WTC11 (cell line): ENCODE measurements at regions not wholly inside any gene's neighbourhood (a gene's known extent, or its start where the extent isn't known, plus 50 kb on each side); places are given as distances from the start of the nearest gene placed in this dataset.

Source experiments
- ATAC-seq: fragments of 200-7000 bp; cut with Tn5 transposase; 2 replicates; pipeline ENCODE4 v1.10.0; 2021; ENCODE audit warnings: mild to moderate bottlenecking, moderate library complexity
- CTCF ChIA-PET: fragments of 300-600 bp; sonication (Branson Sonifier 250); formaldehyde crosslinking; loops from one replicate; lab custom pipeline; 2021; ENCODE audit warnings: antibody characterized with exemption; lab: Charles Lee
- POLR2A ChIA-PET: fragments of 350-600 bp; sonication (Branson Sonifier 250); formaldehyde crosslinking; loops from one replicate; lab custom pipeline; 2021; ENCODE audit warnings: antibody characterized with exemption; lab: Charles Lee
- DNase-seq: peaks from one replicate; pipeline ENCODE4 v3.0.0; 2021; ENCODE audit warnings: low spot score
- H3K27ac Mint-ChIP-seq: 2 replicates; pipeline ENCODE4 v1.8.0; 2021; ENCODE audit warnings: mixed read lengths
- H3K27me3 Mint-ChIP-seq: 2 replicates; pipeline ENCODE4 v1.8.0; 2021; ENCODE audit warnings: low read depth, mild to moderate bottlenecking, moderate library complexity, mixed read lengths
- H3K36me3 Mint-ChIP-seq: 2 replicates; pipeline ENCODE4 v1.8.0; 2021; ENCODE audit warnings: mixed read lengths
- H3K4me1 Mint-ChIP-seq: 2 replicates; pipeline ENCODE4 v1.8.0; 2022; ENCODE audit warnings: mixed read lengths
- H3K4me3 Mint-ChIP-seq: 2 replicates; pipeline ENCODE4 v1.8.0; 2021; ENCODE audit warnings: mild to moderate bottlenecking, moderate library complexity, mixed read lengths
- H3K9me3 Mint-ChIP-seq: 2 replicates; pipeline ENCODE4 v1.8.0; 2021; ENCODE audit warnings: mixed read lengths
- ELF4 ChIP-seq: sonication (generic); formaldehyde crosslinking; IDR thresholded peaks from 2 replicates; pipeline ENCODE4 v1.8.1; 2022; ENCODE audit warnings: low read depth, mild to moderate bottlenecking, moderate library complexity, missing genetic modification reagents
- ESRRA ChIP-seq: sonication (generic); formaldehyde crosslinking; IDR thresholded peaks from 2 replicates; pipeline ENCODE4 v1.8.1; 2022; ENCODE audit warnings: mild to moderate bottlenecking, missing genetic modification reagents, borderline replicate concordance
- ETV6 ChIP-seq: sonication (generic); formaldehyde crosslinking; IDR thresholded peaks from 2 replicates; pipeline ENCODE4 v1.8.1; 2022; ENCODE audit warnings: mild to moderate bottlenecking, missing genetic modification reagents
- FOXK1 ChIP-seq: sonication (generic); formaldehyde crosslinking; IDR thresholded peaks from 2 replicates; pipeline ENCODE4 v1.8.0; 2022; ENCODE audit warnings: mild to moderate bottlenecking, moderate library complexity, missing genetic modification reagents
- JAZF1 ChIP-seq: fragments of 250-450 bp; sonication (Bioruptor Pico); IDR thresholded peaks from 2 replicates; pipeline ENCODE4 v1.9.0; 2021; ENCODE audit warnings: moderate library complexity, mild to moderate bottlenecking, inconsistent platforms
- NFATC4 ChIP-seq: fragments of 250-450 bp; sonication (Bioruptor Pico); IDR thresholded peaks from 2 replicates; pipeline ENCODE4 v1.9.0; 2021; ENCODE audit warnings: mild to moderate bottlenecking
- NFE2L1 ChIP-seq: sonication (generic); formaldehyde crosslinking; IDR thresholded peaks from 2 replicates; pipeline ENCODE4 v1.8.1; 2023; ENCODE audit warnings: missing genetic modification reagents
- NR2C2 ChIP-seq: sonication (generic); formaldehyde crosslinking; IDR thresholded peaks from 2 replicates; pipeline ENCODE4 v1.8.0; 2022; ENCODE audit warnings: mild to moderate bottlenecking, missing genetic modification reagents
- NR3C1 ChIP-seq: sonication (generic); formaldehyde crosslinking; conservative IDR thresholded peaks from 2 replicates; pipeline ENCODE4 v1.8.1; 2023; ENCODE audit warnings: low read depth, mild to moderate bottlenecking, missing genetic modification reagents
- OVOL2 ChIP-seq: fragments of 250-450 bp; sonication (Bioruptor Pico); IDR thresholded peaks from 2 replicates; pipeline ENCODE4 v1.9.0; 2021; ENCODE audit warnings: mild to moderate bottlenecking, borderline replicate concordance
- PRRX2 ChIP-seq: fragments of 250-450 bp; sonication (Bioruptor Pico); IDR thresholded peaks from 2 replicates; pipeline ENCODE4 v1.8.0; 2021; ENCODE audit warnings: mild to moderate bottlenecking
- SMAD4 ChIP-seq: sonication (generic); formaldehyde crosslinking; IDR thresholded peaks from 2 replicates; pipeline ENCODE4 v1.8.0; 2022; ENCODE audit warnings: mild to moderate bottlenecking, missing genetic modification reagents
- TP53 ChIP-seq: sonication (generic); formaldehyde crosslinking; IDR thresholded peaks from 2 replicates; pipeline ENCODE4 v1.8.1; 2023; ENCODE audit warnings: mild to moderate bottlenecking, missing genetic modification reagents
- ZNF512 ChIP-seq: sonication (generic); formaldehyde crosslinking; IDR thresholded peaks from 2 replicates; pipeline ENCODE4 v1.8.1; 2022; ENCODE audit warnings: missing genetic modification reagents, borderline replicate concordance
- TF ChIP-seq, protein P1 (sequence below): sonication (generic); formaldehyde crosslinking; IDR thresholded peaks from 2 replicates; pipeline ENCODE4 v1.8.1; 2022; ENCODE audit warnings: low read depth, missing genetic modification reagents, borderline replicate concordance
- TF ChIP-seq, protein P2 (sequence below): sonication (generic); formaldehyde crosslinking; IDR thresholded peaks from 2 replicates; pipeline ENCODE4 v1.8.1; 2023; ENCODE audit warnings: mild to moderate bottlenecking, missing genetic modification reagents
- TF ChIP-seq, protein P3 (sequence below): sonication (generic); formaldehyde crosslinking; IDR thresholded peaks from 2 replicates; pipeline ENCODE4 v1.8.0; 2022; ENCODE audit warnings: mild to moderate bottlenecking, missing genetic modification reagents
- TF ChIP-seq, protein P4 (sequence below): sonication (generic); formaldehyde crosslinking; IDR thresholded peaks from 2 replicates; pipeline ENCODE4 v1.8.0; 2023; ENCODE audit warnings: missing genetic modification reagents, mild to moderate bottlenecking, borderline replicate concordance
- TF ChIP-seq, protein P5 (sequence below): sonication (generic); formaldehyde crosslinking; IDR thresholded peaks from 2 replicates; pipeline ENCODE4 v1.8.1; 2023; ENCODE audit warnings: mild to moderate bottlenecking, missing genetic modification reagents, borderline replicate concordance
- TF ChIP-seq, protein P6 (sequence below): fragments of 250-450 bp; sonication (Bioruptor Pico); IDR thresholded peaks from 2 replicates; pipeline ENCODE4 v1.9.0; 2021; ENCODE audit warnings: moderate library complexity, mild to moderate bottlenecking, inconsistent platforms, borderline replicate concordance

DNA sequence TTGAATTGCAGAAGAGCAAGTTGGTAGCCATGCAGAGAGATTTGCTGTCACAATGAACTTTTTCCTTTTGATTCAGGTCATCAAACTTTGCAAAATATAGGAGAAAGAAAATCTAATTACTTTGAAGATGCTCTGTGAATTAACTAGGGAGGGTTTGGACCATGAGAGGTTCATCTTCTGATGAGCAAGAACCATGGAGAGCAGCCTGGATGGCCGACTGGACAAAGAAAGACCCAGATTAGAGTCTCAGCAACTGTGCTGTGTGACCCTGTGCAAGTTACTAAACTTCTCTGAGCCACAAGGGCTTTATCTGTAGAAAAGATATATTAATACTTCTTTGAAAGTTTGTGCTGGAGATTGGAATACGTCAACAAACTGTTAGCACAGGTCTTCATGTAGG, 122.6 kb upstream of the ADAMTS18 start:
- Mint-ChIP-seq H3K9me3 (no peaks in the 10 kb centered on the region), H3K27me3 (no peaks in the 10 kb centered on the region), H3K4me3 (no peak overlapping the region), H3K4me1 (no peaks in the 10 kb centered on the region), H3K36me3 (no peaks in the 10 kb centered on the region), H3K27ac (no peak overlapping the region)
- POLR2A ChIA-PET = no interaction called here
- no peak for DNase-seq
- ATAC-seq = no peak
- CTCF ChIA-PET = no interaction called here
- no peak for TF ChIP-seq NR2C2
- TF ChIP-seq ETV6 (CRISPR knock-in tag) = no peak
- TF ChIP-seq, protein P1, sequence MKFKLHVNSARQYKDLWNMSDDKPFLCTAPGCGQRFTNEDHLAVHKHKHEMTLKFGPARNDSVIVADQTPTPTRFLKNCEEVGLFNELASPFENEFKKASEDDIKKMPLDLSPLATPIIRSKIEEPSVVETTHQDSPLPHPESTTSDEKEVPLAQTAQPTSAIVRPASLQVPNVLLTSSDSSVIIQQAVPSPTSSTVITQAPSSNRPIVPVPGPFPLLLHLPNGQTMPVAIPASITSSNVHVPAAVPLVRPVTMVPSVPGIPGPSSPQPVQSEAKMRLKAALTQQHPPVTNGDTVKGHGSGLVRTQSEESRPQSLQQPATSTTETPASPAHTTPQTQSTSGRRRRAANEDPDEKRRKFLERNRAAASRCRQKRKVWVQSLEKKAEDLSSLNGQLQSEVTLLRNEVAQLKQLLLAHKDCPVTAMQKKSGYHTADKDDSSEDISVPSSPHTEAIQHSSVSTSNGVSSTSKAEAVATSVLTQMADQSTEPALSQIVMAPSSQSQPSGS (CRISPR knock-in tag) = no peak
- no peak for TF ChIP-seq FOXK1 (CRISPR knock-in tag)
- TF ChIP-seq ELF4 = no peak
- TF ChIP-seq JAZF1 (CRISPR knock-in tag) = no peak
- TF ChIP-seq, protein P2, sequence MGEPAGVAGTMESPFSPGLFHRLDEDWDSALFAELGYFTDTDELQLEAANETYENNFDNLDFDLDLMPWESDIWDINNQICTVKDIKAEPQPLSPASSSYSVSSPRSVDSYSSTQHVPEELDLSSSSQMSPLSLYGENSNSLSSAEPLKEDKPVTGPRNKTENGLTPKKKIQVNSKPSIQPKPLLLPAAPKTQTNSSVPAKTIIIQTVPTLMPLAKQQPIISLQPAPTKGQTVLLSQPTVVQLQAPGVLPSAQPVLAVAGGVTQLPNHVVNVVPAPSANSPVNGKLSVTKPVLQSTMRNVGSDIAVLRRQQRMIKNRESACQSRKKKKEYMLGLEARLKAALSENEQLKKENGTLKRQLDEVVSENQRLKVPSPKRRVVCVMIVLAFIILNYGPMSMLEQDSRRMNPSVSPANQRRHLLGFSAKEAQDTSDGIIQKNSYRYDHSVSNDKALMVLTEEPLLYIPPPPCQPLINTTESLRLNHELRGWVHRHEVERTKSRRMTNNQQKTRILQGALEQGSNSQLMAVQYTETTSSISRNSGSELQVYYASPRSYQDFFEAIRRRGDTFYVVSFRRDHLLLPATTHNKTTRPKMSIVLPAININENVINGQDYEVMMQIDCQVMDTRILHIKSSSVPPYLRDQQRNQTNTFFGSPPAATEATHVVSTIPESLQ (CRISPR knock-in tag) = no peak

DNA sequence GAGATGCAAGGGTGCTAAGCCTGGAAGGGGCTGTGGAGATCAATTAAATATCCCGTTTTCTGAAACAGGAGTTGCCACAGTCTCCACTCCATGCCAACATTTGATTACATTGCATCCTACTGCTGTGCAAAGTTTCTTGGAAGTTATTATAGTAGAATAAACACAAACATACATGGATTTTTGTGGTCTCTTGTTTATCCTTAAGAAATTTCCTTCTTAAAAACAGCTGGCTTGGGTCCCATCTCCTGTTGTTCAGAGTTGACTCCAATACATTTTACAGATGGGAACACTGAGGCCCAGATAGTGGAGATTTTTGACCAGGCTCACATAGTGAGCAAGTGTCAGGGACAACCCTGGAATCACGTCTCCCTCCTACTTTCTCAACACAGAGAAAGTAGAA, 124.0 kb upstream of the ADAMTS18 start:
- no peaks in the 10 kb centered on the region for H3K36me3 Mint-ChIP-seq
- H3K4me3 Mint-ChIP-seq = no peak overlapping the region
- POLR2A ChIA-PET = no interaction called here
- no peaks in the 10 kb centered on the region for H3K4me1 Mint-ChIP-seq
- CTCF ChIA-PET = no interaction called here
- H3K27ac Mint-ChIP-seq = no peak overlapping the region
- no peaks in the 10 kb centered on the region for H3K9me3 Mint-ChIP-seq
- ATAC-seq = no peak
- no peak for DNase-seq
- H3K27me3 Mint-ChIP-seq = no peaks in the 10 kb centered on the region
- TF ChIP-seq NFE2L1 = no peak
- TF ChIP-seq, protein P3, sequence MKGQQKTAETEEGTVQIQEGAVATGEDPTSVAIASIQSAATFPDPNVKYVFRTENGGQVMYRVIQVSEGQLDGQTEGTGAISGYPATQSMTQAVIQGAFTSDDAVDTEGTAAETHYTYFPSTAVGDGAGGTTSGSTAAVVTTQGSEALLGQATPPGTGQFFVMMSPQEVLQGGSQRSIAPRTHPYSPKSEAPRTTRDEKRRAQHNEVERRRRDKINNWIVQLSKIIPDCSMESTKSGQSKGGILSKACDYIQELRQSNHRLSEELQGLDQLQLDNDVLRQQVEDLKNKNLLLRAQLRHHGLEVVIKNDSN (CRISPR knock-in tag) = no peak
- TF ChIP-seq SMAD4 (CRISPR knock-in tag) = no peak
- no peak for TF ChIP-seq TP53 (CRISPR knock-in tag)
- TF ChIP-seq NFATC4 (CRISPR knock-in tag) = no peak
- TF ChIP-seq, protein P4, sequence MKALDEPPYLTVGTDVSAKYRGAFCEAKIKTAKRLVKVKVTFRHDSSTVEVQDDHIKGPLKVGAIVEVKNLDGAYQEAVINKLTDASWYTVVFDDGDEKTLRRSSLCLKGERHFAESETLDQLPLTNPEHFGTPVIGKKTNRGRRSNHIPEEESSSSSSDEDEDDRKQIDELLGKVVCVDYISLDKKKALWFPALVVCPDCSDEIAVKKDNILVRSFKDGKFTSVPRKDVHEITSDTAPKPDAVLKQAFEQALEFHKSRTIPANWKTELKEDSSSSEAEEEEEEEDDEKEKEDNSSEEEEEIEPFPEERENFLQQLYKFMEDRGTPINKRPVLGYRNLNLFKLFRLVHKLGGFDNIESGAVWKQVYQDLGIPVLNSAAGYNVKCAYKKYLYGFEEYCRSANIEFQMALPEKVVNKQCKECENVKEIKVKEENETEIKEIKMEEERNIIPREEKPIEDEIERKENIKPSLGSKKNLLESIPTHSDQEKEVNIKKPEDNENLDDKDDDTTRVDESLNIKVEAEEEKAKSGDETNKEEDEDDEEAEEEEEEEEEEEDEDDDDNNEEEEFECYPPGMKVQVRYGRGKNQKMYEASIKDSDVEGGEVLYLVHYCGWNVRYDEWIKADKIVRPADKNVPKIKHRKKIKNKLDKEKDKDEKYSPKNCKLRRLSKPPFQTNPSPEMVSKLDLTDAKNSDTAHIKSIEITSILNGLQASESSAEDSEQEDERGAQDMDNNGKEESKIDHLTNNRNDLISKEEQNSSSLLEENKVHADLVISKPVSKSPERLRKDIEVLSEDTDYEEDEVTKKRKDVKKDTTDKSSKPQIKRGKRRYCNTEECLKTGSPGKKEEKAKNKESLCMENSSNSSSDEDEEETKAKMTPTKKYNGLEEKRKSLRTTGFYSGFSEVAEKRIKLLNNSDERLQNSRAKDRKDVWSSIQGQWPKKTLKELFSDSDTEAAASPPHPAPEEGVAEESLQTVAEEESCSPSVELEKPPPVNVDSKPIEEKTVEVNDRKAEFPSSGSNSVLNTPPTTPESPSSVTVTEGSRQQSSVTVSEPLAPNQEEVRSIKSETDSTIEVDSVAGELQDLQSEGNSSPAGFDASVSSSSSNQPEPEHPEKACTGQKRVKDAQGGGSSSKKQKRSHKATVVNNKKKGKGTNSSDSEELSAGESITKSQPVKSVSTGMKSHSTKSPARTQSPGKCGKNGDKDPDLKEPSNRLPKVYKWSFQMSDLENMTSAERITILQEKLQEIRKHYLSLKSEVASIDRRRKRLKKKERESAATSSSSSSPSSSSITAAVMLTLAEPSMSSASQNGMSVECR = no peak
- TF ChIP-seq OVOL2 (CRISPR knock-in tag) = no peak
- TF ChIP-seq, protein P5, sequence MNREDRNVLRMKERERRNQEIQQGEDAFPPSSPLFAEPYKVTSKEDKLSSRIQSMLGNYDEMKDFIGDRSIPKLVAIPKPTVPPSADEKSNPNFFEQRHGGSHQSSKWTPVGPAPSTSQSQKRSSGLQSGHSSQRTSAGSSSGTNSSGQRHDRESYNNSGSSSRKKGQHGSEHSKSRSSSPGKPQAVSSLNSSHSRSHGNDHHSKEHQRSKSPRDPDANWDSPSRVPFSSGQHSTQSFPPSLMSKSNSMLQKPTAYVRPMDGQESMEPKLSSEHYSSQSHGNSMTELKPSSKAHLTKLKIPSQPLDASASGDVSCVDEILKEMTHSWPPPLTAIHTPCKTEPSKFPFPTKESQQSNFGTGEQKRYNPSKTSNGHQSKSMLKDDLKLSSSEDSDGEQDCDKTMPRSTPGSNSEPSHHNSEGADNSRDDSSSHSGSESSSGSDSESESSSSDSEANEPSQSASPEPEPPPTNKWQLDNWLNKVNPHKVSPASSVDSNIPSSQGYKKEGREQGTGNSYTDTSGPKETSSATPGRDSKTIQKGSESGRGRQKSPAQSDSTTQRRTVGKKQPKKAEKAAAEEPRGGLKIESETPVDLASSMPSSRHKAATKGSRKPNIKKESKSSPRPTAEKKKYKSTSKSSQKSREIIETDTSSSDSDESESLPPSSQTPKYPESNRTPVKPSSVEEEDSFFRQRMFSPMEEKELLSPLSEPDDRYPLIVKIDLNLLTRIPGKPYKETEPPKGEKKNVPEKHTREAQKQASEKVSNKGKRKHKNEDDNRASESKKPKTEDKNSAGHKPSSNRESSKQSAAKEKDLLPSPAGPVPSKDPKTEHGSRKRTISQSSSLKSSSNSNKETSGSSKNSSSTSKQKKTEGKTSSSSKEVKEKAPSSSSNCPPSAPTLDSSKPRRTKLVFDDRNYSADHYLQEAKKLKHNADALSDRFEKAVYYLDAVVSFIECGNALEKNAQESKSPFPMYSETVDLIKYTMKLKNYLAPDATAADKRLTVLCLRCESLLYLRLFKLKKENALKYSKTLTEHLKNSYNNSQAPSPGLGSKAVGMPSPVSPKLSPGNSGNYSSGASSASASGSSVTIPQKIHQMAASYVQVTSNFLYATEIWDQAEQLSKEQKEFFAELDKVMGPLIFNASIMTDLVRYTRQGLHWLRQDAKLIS (CRISPR knock-in tag) = no peak
- no peak for TF ChIP-seq PRRX2 (CRISPR knock-in tag)
- TF ChIP-seq, protein P1 (CRISPR knock-in tag) = no peak
- TF ChIP-seq ZNF512 (CRISPR knock-in tag) = no peak
- no peak for TF ChIP-seq ESRRA (CRISPR knock-in tag)
- TF ChIP-seq NR3C1 = no peak
- TF ChIP-seq, protein P6, sequence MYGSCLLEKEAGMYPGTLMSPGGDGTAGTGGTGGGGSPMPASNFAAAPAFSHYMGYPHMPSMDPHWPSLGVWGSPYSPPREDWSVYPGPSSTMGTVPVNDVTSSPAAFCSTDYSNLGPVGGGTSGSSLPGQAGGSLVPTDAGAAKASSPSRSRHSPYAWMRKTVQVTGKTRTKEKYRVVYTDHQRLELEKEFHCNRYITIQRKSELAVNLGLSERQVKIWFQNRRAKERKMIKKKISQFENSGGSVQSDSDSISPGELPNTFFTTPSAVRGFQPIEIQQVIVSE (CRISPR knock-in tag) = no peak
